Tibial nerve (tissue), 4 donors: ENCODE measurements at regions not wholly inside any gene's neighbourhood (a gene's known extent, or its start where the extent isn't known, plus 50 kb on each side); places are given as distances from the start of the nearest gene placed in this dataset.

ENCODE experiments used
- CTCF ChIP-seq, 5 experiments: fragments of 200-600 bp in 3 of 5; fragments of 450-650 bp in 2 of 5; sonication (generic) in 3 of 5; IDR thresholded peaks; one replicate each; pipeline ENCODE4 v1.5.1; 2016 to 2019; ENCODE audit warnings: antibody characterized with exemption in 5 of 5, mild to moderate bottlenecking in 3 of 5, moderate library complexity in 2 of 5
- EP300 ChIP-seq, 2 donors: sonication (generic); formaldehyde crosslinking; IDR thresholded peaks; one replicate each; pipeline ENCODE4 v1.6.1; 2017; ENCODE audit warnings: antibody characterized with exemption in 2 of 2, mild to moderate bottlenecking in 1 of 2
- POLR2A ChIP-seq, 2 donors: fragments of 450-650 bp; IDR thresholded peaks; one replicate each; pipeline ENCODE4 v1.6.1; 2017; ENCODE audit warnings: antibody characterized with exemption in 2 of 2, mild to moderate bottlenecking in 2 of 2, moderate library complexity in 2 of 2

DNA sequence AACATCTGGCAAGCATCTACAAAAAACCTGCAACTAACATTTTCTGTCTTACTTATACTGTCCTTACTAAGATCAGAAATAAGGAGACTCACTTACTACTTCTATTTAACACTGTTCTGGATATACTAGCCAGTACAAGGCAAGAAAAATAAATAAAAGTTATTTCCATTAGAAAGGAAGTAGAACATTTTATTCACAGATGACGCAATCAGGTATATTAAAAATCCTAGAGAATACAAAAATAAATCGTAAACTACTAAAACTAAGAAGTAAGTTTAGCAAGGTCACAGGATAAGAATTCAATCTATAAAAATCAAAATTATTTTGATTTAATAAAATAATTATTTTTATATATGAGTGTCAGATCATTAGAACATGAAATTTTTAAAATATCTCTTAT lies 264.6 kb downstream of the BARHL2 start:
- TF ChIP-seq POLR2A (IDR thresholded peaks at IDR 0.05) (no peak), CTCF (IDR thresholded peaks at IDR 0.05) (no peak), EP300 (IDR thresholded peaks at IDR 0.05) (no peak)
